ENCODE measurements at regions not wholly inside any gene's neighbourhood (a gene's known extent, or its start where the extent isn't known, plus 50 kb on each side); places are given as distances from the start of the nearest gene placed in this dataset.

- Mint-ChIP-seq H3K9me3 (no peaks in the 10 kb centered on the region), H3K36me3 (no peaks in the 10 kb centered on the region), H3K4me1 (no peaks in the 10 kb centered on the region), H3K4me3 (no peak overlapping the region), H3K27ac (no peak overlapping the region), H3K27me3 (peaks cover 8% of the 10 kb centered on the region)
- no peaks in the 10 kb centered on the region for H3K27me3 ChIP-seq (ENCODE audit: control insufficient read depth, insufficient read depth, low read length)
- no peak overlapping the region for H3K27ac ChIP-seq (ENCODE audit: insufficient read depth, low read length, poor library complexity, severe bottlenecking)
- no peaks in the 10 kb centered on the region for H3K4me1 ChIP-seq (ENCODE audit: control insufficient read depth, insufficient read depth, low read length, poor library complexity, severe bottlenecking)
- DNase-seq, result no peak
- H3K9me3 ChIP-seq (ENCODE audit: control insufficient read depth in 2 of 2, low read length in 2 of 2), result no peaks in the 10 kb centered on the region
- H3K4me3 ChIP-seq (ENCODE audit: low read depth, low read length), result no peak overlapping the region
- H3K36me3 ChIP-seq (ENCODE audit: control insufficient read depth, insufficient read depth, low read length), result no peaks in the 10 kb centered on the region
- no peak for ATAC-seq (ENCODE audit: low read depth in 2 of 2)
Measured at GRCh38 chr14:104283197-104284106, 145.1 kb downstream of the KIF26A start.

- Mint-ChIP-seq H3K4me3 (no peak overlapping the region), H3K36me3 (no peaks in the 10 kb centered on the region), H3K4me1 (no peaks in the 10 kb centered on the region), H3K9me3 (peaks cover 0 to 7% (median 0%) of the 10 kb centered on the region in 7 donors), H3K27me3 (peaks cover 4% of the 10 kb centered on the region), H3K27ac (no peak overlapping the region)
- no peaks in the 10 kb centered on the region for H3K9me3 ChIP-seq (ENCODE audit: control insufficient read depth in 2 of 2, low read length in 2 of 2)
- DNase-seq, result no peak
- H3K27me3 ChIP-seq (ENCODE audit: control insufficient read depth, insufficient read depth, low read length), result no peaks in the 10 kb centered on the region
- no peak overlapping the region for H3K27ac ChIP-seq (ENCODE audit: insufficient read depth, low read length, poor library complexity, severe bottlenecking)
- no peak for ATAC-seq (ENCODE audit: low read depth in 2 of 2)
- H3K4me3 ChIP-seq (ENCODE audit: low read depth, low read length), result no peak overlapping the region
- no peaks in the 10 kb centered on the region for H3K36me3 ChIP-seq (ENCODE audit: control insufficient read depth, insufficient read depth, low read length)
- H3K4me1 ChIP-seq (ENCODE audit: control insufficient read depth, insufficient read depth, low read length, poor library complexity, severe bottlenecking), result no peaks in the 10 kb centered on the region
Measured at GRCh38 chr14:104284107-104284592, 145.8 kb downstream of the KIF26A start.

DNA sequence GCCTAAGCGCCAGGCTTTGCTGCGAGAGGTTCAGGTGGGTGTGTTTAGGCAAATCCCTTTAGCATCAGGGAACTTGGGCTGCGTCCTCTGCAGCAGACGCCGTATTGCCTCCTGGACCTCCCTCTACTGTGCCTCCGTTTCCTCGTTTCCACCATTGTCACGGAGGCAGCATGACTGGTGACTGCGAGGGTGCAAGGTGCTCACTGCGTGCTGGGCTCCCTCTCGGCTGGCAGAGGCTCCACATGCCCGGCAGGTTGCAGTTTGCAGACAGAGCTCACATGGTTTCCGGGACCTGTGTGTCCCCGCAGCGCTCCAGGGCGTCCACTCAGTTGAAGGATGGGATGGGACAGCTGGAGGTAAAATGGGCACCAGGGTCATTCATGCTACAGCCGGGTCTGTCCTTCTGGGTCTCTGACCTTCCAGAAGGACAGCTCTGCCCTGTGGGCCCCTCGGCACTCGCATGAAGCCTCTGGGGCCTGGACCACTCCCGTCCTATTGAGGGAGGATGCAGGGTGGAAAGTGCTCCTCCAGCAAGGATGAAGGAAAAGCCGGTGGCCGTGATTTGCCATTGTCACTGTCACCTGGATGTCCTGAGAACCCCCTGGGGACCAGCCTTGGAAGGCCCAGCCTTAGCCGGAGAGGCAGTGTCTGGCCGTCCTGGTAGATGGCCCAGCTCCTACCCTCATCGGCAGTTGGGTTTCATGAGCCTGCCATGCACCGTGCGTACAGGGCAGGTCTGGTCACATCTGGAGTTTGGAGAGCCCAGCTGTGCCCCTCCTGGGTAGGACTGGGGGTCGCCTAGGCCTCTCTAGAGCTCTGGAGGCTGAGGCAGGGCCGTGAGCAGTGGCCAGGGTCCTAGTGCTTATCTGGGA is 146.5 kb downstream of the KIF26A start:
- Mint-ChIP-seq H3K9me3 (peaks cover 0 to 8% (median 0%) of the 10 kb centered on the region in 7 donors), H3K36me3 (no peaks in the 10 kb centered on the region), H3K4me1 (no peaks in the 10 kb centered on the region), H3K4me3 (no peak overlapping the region), H3K27me3 (peaks cover 4% of the 10 kb centered on the region), H3K27ac (no peak overlapping the region)
- DNase-seq, result no peak
- Histone ChIP-seq H3K4me1 (ENCODE audit: control insufficient read depth, insufficient read depth, low read length, poor library complexity, severe bottlenecking) (no peaks in the 10 kb centered on the region), H3K27ac (ENCODE audit: insufficient read depth, low read length, poor library complexity, severe bottlenecking) (no peak overlapping the region), H3K4me3 (ENCODE audit: low read depth, low read length) (no peak overlapping the region), H3K27me3 (ENCODE audit: control insufficient read depth, insufficient read depth, low read length) (no peaks in the 10 kb centered on the region), H3K36me3 (ENCODE audit: control insufficient read depth, insufficient read depth, low read length) (no peaks in the 10 kb centered on the region), H3K9me3 (ENCODE audit: control insufficient read depth in 2 of 2, low read length in 2 of 2) (no peaks in the 10 kb centered on the region)
- ATAC-seq (ENCODE audit: low read depth in 2 of 2), result no peak

DNA sequence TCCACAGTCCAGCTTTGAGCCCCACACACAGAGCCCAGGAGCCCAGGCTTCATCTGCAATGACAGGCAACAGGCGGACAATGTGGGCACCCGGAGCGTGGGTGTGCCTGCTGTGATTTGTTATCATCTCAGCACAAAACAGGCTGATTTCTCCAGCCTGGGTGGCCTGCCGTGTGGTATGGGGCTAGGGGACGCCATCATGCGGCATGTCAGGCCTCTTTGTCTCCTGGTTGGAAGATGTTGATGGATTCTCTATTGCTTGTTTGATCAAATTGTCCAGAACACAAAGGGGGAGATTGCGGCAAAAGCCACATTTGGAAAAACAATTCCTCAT is 147.1 kb downstream of the KIF26A start:
- no peaks in the 10 kb centered on the region for H3K4me1 Mint-ChIP-seq
- no peak overlapping the region for H3K4me3 Mint-ChIP-seq
- H3K27me3 Mint-ChIP-seq, result peaks cover 4% of the 10 kb centered on the region
- no peak overlapping the region for H3K27ac Mint-ChIP-seq
- peaks cover 0 to 8% (median 0%) of the 10 kb centered on the region in 7 donors for H3K9me3 Mint-ChIP-seq
- Histone ChIP-seq H3K4me1 (ENCODE audit: control insufficient read depth, insufficient read depth, low read length, poor library complexity, severe bottlenecking) (no peaks in the 10 kb centered on the region), H3K27ac (ENCODE audit: insufficient read depth, low read length, poor library complexity, severe bottlenecking) (no peak overlapping the region), H3K27me3 (ENCODE audit: control insufficient read depth, insufficient read depth, low read length) (no peaks in the 10 kb centered on the region), H3K9me3 (ENCODE audit: control insufficient read depth in 2 of 2, low read length in 2 of 2) (no peaks in the 10 kb centered on the region), H3K36me3 (ENCODE audit: control insufficient read depth, insufficient read depth, low read length) (no peaks in the 10 kb centered on the region), H3K4me3 (ENCODE audit: low read depth, low read length) (no peak overlapping the region)
- no peaks in the 10 kb centered on the region for H3K36me3 Mint-ChIP-seq
- no peak for ATAC-seq (ENCODE audit: low read depth in 2 of 2)
- DNase-seq, result no peak

- Histone ChIP-seq H3K9me3 (ENCODE audit: control insufficient read depth in 2 of 2, low read length in 2 of 2) (no peaks in the 10 kb centered on the region), H3K36me3 (ENCODE audit: control insufficient read depth, insufficient read depth, low read length) (no peaks in the 10 kb centered on the region), H3K27me3 (ENCODE audit: control insufficient read depth, insufficient read depth, low read length) (no peaks in the 10 kb centered on the region), H3K4me3 (ENCODE audit: low read depth, low read length) (no peak overlapping the region), H3K4me1 (ENCODE audit: control insufficient read depth, insufficient read depth, low read length, poor library complexity, severe bottlenecking) (no peaks in the 10 kb centered on the region), H3K27ac (ENCODE audit: insufficient read depth, low read length, poor library complexity, severe bottlenecking) (no peak overlapping the region)
- DNase-seq (no peak), ATAC-seq (ENCODE audit: low read depth in 2 of 2) (no peak)
- peaks cover 4% of the 10 kb centered on the region for H3K27me3 Mint-ChIP-seq
- H3K4me1 Mint-ChIP-seq, result no peaks in the 10 kb centered on the region
- peaks cover 0 to 8% (median 0%) of the 10 kb centered on the region in 7 donors for H3K9me3 Mint-ChIP-seq
- H3K36me3 Mint-ChIP-seq, result no peaks in the 10 kb centered on the region
- H3K4me3 Mint-ChIP-seq, result no peak overlapping the region
- H3K27ac Mint-ChIP-seq, result peak overlapping the region in 1 of 3 donors; percentile 69
Measured at GRCh38 chr14:104286086-104286485, 147.7 kb downstream of the KIF26A start.

- no peak for ATAC-seq (ENCODE audit: low read depth in 2 of 2)
- DNase-seq, result no peak
Measured at GRCh38 chr14:104286496-104286895, 148.1 kb downstream of the KIF26A start.

DNA sequence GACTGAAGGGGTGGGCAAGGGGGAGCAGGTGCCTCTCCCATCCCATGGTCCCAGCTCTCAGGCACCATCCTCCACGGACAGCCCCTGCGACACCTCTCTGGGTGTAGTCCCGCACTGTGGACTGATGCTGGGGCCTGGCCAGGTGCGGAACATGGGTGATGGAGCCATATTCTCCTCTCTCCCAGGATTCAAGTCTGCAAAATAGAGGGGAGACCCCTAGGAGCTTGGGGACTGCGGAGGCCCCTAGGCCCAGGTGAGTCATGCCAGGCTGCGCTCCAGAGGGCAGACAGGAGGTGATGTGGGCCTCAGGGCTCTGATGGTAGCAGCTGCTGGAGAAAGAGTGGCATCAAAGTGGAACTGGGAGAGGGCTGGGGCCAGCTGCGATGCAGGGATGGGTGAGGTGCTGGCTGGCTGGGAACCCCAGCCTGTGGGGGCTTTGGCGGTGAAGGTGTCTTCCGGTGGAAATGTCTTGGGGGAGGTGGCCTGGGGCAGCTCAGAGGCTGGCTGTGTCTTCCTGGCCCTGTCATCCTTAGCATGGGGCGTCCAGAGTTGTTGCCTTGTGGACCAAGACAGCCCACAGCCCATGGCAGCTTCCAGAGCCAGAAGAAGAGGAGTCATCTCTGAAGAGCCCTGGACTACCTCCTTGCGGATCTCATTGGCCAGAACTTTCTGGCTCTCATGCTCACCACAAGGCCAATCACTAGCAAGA is 149.1 kb downstream of the KIF26A start:
- Mint-ChIP-seq H3K27ac (no peak overlapping the region), H3K27me3 (peaks cover 4% of the 10 kb centered on the region), H3K4me3 (no peak overlapping the region), H3K4me1 (no peaks in the 10 kb centered on the region), H3K9me3 (peaks cover 0 to 8% (median 0%) of the 10 kb centered on the region in 7 donors), H3K36me3 (no peaks in the 10 kb centered on the region)
- Histone ChIP-seq H3K27me3 (ENCODE audit: control insufficient read depth, insufficient read depth, low read length) (no peaks in the 10 kb centered on the region), H3K36me3 (ENCODE audit: control insufficient read depth, insufficient read depth, low read length) (no peaks in the 10 kb centered on the region), H3K4me1 (ENCODE audit: control insufficient read depth, insufficient read depth, low read length, poor library complexity, severe bottlenecking) (no peaks in the 10 kb centered on the region), H3K9me3 (ENCODE audit: control insufficient read depth in 2 of 2, low read length in 2 of 2) (no peaks in the 10 kb centered on the region), H3K4me3 (ENCODE audit: low read depth, low read length) (no peak overlapping the region), H3K27ac (ENCODE audit: insufficient read depth, low read length, poor library complexity, severe bottlenecking) (no peak overlapping the region)
- no peak for DNase-seq
- no peak for ATAC-seq (ENCODE audit: low read depth in 2 of 2)

More at GRCh38 chr14:104286496-104286895, 148.1 kb downstream of the KIF26A start:
- no peaks in the 10 kb centered on the region for H3K36me3 Mint-ChIP-seq
- peaks cover 4% of the 10 kb centered on the region for H3K27me3 Mint-ChIP-seq
- Histone ChIP-seq H3K27me3 (ENCODE audit: control insufficient read depth, insufficient read depth, low read length) (no peaks in the 10 kb centered on the region), H3K4me3 (ENCODE audit: low read depth, low read length) (no peak overlapping the region), H3K27ac (ENCODE audit: insufficient read depth, low read length, poor library complexity, severe bottlenecking) (no peak overlapping the region), H3K9me3 (ENCODE audit: control insufficient read depth in 2 of 2, low read length in 2 of 2) (no peaks in the 10 kb centered on the region), H3K4me1 (ENCODE audit: control insufficient read depth, insufficient read depth, low read length, poor library complexity, severe bottlenecking) (no peaks in the 10 kb centered on the region), H3K36me3 (ENCODE audit: control insufficient read depth, insufficient read depth, low read length) (no peaks in the 10 kb centered on the region)
- no peak overlapping the region for H3K27ac Mint-ChIP-seq
- no peak overlapping the region for H3K4me3 Mint-ChIP-seq
- peaks cover 0 to 8% (median 0%) of the 10 kb centered on the region in 7 donors for H3K9me3 Mint-ChIP-seq
- H3K4me1 Mint-ChIP-seq, result no peaks in the 10 kb centered on the region
